H1 (cell line): ENCODE measurements at regions not wholly inside any gene's neighbourhood (a gene's known extent, or its start where the extent isn't known, plus 50 kb on each side); places are given as distances from the start of the nearest gene placed in this dataset.

Experiments used
- CTCF ChIA-PET: fragments of 300-600 bp; sonication (Branson Sonifier 250); formaldehyde crosslinking; loops from one replicate; lab custom pipeline; 2021; ENCODE audit not compliant: partially characterized antibody; lab: Charles Lee
- POLR2A ChIA-PET: fragments of 300-600 bp; sonication (Branson Sonifier 250); formaldehyde crosslinking; loops from one replicate; lab custom pipeline; 2021; ENCODE audit warnings: inconsistent platforms; ENCODE audit not compliant: partially characterized antibody; lab: Charles Lee
- DNase-seq, 2 experiments: peaks; one replicate each; pipeline versions ENCODE4 v3.0.0 to v3.0.0-alpha.2; 2010 to 2022; ENCODE audit warnings: low spot score in 2 of 2, low read depth in 1 of 2, mixed read lengths in 1 of 2
- FAIRE-seq: peaks from 2 replicates; lab custom pipeline; 2011; peaks lifted over from hg19 to GRCh38; lab: Jason Lieb, UNC
- H2AFZ ChIP-seq: 2 replicates; pipeline ENCODE4 v1.8.1; 2012; ENCODE audit warnings: low read length, inconsistent platforms
- H2AK5ac ChIP-seq: 2 replicates; pipeline ENCODE4 v1.6.1; 2013; ENCODE audit warnings: low read depth, low read length
- H2BK120ac ChIP-seq: replicated peaks from 2 replicates; pipeline ENCODE3; 2013; ENCODE audit warnings: low read depth, low read length, inconsistent platforms
- H2BK12ac ChIP-seq: 2 replicates; pipeline ENCODE4 v1.6.1; 2013; ENCODE audit warnings: low read depth, low read length
- H2BK15ac ChIP-seq: 2 replicates; pipeline ENCODE4 v1.6.1; 2013; ENCODE audit warnings: low read length
- H2BK20ac ChIP-seq: 2 replicates; pipeline ENCODE4 v1.6.1; 2013; ENCODE audit warnings: low read length
- H2BK5ac ChIP-seq: 2 replicates; pipeline ENCODE4 v1.6.1; 2013; ENCODE audit warnings: low read depth, low read length
- H3K14ac ChIP-seq: 2 replicates; pipeline ENCODE4 v1.6.1; 2013; ENCODE audit warnings: inconsistent platforms; ENCODE audit not compliant: insufficient read length
- H3K18ac ChIP-seq: 2 replicates; pipeline ENCODE4 v1.6.1; 2013; ENCODE audit warnings: low read length; ENCODE audit errors: extremely low read depth
- H3K23ac ChIP-seq: 2 replicates; pipeline ENCODE4 v1.6.1; 2013; ENCODE audit warnings: inconsistent platforms; ENCODE audit not compliant: insufficient read length
- H3K23me2 ChIP-seq: 2 replicates; pipeline ENCODE4 v1.6.1; 2013; ENCODE audit warnings: low read depth, low read length
- H3K27ac ChIP-seq: 2 replicates; pipeline ENCODE4 v1.6.1; 2011; ENCODE audit warnings: low read depth, low read length, inconsistent platforms
- H3K27me3 ChIP-seq, 4 experiments: replicated peaks in 1 of 4; 1 replicate in 1 of 4; 2 replicates in 3 of 4; pipeline versions ENCODE4 v1.6.1 to v1.8.1; 2011 to 2013; ENCODE audit warnings: low read length in 3 of 4, mild to moderate bottlenecking in 3 of 4, inconsistent platforms in 2 of 4, mixed read lengths in 2 of 4, moderate library complexity in 1 of 4; ENCODE audit not compliant: control insufficient read depth in 3 of 4, insufficient read depth in 3 of 4; ENCODE audit errors: extremely low read depth in 1 of 4
- H3K36me3 ChIP-seq, 4 experiments: 2 replicates each; pipeline versions ENCODE4 v1.6.1 to v1.8.1; 2011 to 2013; ENCODE audit warnings: mild to moderate bottlenecking in 4 of 4, low read length in 3 of 4, moderate library complexity in 2 of 4, control low read depth in 1 of 4, inconsistent platforms in 1 of 4; ENCODE audit not compliant: insufficient read depth in 4 of 4, control insufficient read depth in 2 of 4
- H3K4ac ChIP-seq: replicated peaks from 2 replicates; pipeline ENCODE3; 2013; ENCODE audit warnings: low read length, low read depth, mixed read lengths, inconsistent platforms; ENCODE audit not compliant: insufficient read length
- H3K4me1 ChIP-seq, 4 experiments: replicated peaks in 1 of 4; 1 replicate in 1 of 4; 2 replicates in 3 of 4; pipeline versions ENCODE4 v1.6.1 to v1.8.1; 2011 to 2013; ENCODE audit warnings: low read length in 3 of 4, inconsistent platforms in 2 of 4, mixed read lengths in 1 of 4; ENCODE audit not compliant: insufficient read depth in 4 of 4, control insufficient read depth in 3 of 4
- H3K4me2 ChIP-seq, 2 experiments: 2 replicates each; pipeline versions ENCODE4 v1.6.1 to v1.8.1; 2011 to 2013; ENCODE audit warnings: low read depth in 2 of 2, low read length in 2 of 2, control low read depth in 1 of 2, inconsistent platforms in 1 of 2, mild to moderate bottlenecking in 1 of 2; ENCODE audit not compliant: insufficient read depth in 1 of 2
- H3K4me3 ChIP-seq, 4 experiments: fragments of 200-600, 300-600 bp in 1 of 4; sonication (generic), shearing (Covaris generic), sonication (Bioruptor Twin) in 1 of 4; 2 replicates each; pipeline versions ENCODE4 v1.5.1 to v1.8.1; 2011 to 2016; ENCODE audit warnings: low read length in 4 of 4, low read depth in 3 of 4, control low read depth in 2 of 4, inconsistent platforms in 2 of 4, mild to moderate bottlenecking in 2 of 4, mixed read lengths in 1 of 4, moderate library complexity in 1 of 4; ENCODE audit not compliant: insufficient read depth in 2 of 4; ENCODE audit errors: extremely low read depth in 1 of 4
- H3K56ac ChIP-seq: replicated peaks from 2 replicates; pipeline ENCODE3; 2013; ENCODE audit warnings: low read depth, mild to moderate bottlenecking, mixed read lengths, low read length, inconsistent platforms; ENCODE audit not compliant: insufficient read length
- H3K79me1 ChIP-seq: 2 replicates; pipeline ENCODE4 v1.6.1; 2013; ENCODE audit warnings: low read depth, low read length, control low read depth
- H3K79me2 ChIP-seq, 2 experiments: 2 replicates each; pipeline versions ENCODE4 v1.6.1 to v1.8.1; 2012 to 2013; ENCODE audit warnings: low read length in 2 of 2, mild to moderate bottlenecking in 2 of 2, inconsistent platforms in 1 of 2; ENCODE audit not compliant: insufficient read depth in 2 of 2, control insufficient read depth in 1 of 2
- H3K9ac ChIP-seq, 4 experiments: replicated peaks in 1 of 4; 1 replicate in 1 of 4; 2 replicates in 3 of 4; pipeline versions ENCODE4 v1.6.1 to v1.8.1; 2011 to 2013; ENCODE audit warnings: low read depth in 3 of 4, low read length in 3 of 4, control low read depth in 2 of 4, mild to moderate bottlenecking in 2 of 4, moderate library complexity in 2 of 4, inconsistent platforms in 1 of 4; ENCODE audit errors: extremely low read depth in 1 of 4
- H3K9me3 ChIP-seq, 2 experiments: 2 replicates each; pipeline versions ENCODE4 v1.6.1 to v1.8.1; 2012 to 2013; ENCODE audit warnings: mild to moderate bottlenecking in 2 of 2, moderate library complexity in 2 of 2, control low read depth in 1 of 2, inconsistent platforms in 1 of 2, low read depth in 1 of 2, low read length in 1 of 2, mixed read lengths in 1 of 2; ENCODE audit not compliant: insufficient read depth in 2 of 2
- H4K20me1 ChIP-seq, 2 experiments: replicated peaks in 1 of 2; 2 replicates each; pipeline versions ENCODE3 to v1.8.1; 2011 to 2013; ENCODE audit warnings: inconsistent platforms in 2 of 2, low read length in 2 of 2, mild to moderate bottlenecking in 1 of 2; ENCODE audit not compliant: insufficient read depth in 2 of 2, control insufficient read depth in 1 of 2
- H4K5ac ChIP-seq: 2 replicates; pipeline ENCODE4 v1.6.1; 2013; ENCODE audit warnings: low read length, low read depth, mixed read lengths, inconsistent platforms; ENCODE audit not compliant: insufficient read length
- H4K8ac ChIP-seq: 2 replicates; pipeline ENCODE4 v1.8.0; 2013; ENCODE audit warnings: mild to moderate bottlenecking, moderate library complexity, low read length, inconsistent platforms; ENCODE audit not compliant: insufficient read depth; ENCODE audit errors: extremely low read depth
- H4K91ac ChIP-seq: replicated peaks from 2 replicates; pipeline ENCODE3; 2013; ENCODE audit warnings: low read length, mixed read lengths, inconsistent platforms; ENCODE audit not compliant: insufficient read length
- SP1 ChIP-seq: IDR thresholded peaks from 2 replicates; pipeline ENCODE4 v1.6.1; 2011; ENCODE audit warnings: low read depth, low read length
- WGBS, 2 experiments: shearing (Covaris generic) in 1 of 2; methylation state at CpG; one replicate each; pipeline versions ENCODE4 v1.1.6 to v1.1.7; 2013 to 2015; ENCODE audit warnings: low lambda C conversion rate in 2 of 2, mixed read lengths in 2 of 2, inconsistent platforms in 1 of 2, low coverage in 1 of 2, missing lambda C conversion rate in 1 of 2; ENCODE audit not compliant: insufficient replicate concordance in 2 of 2, insufficient coverage in 1 of 2, insufficient read length in 1 of 2; ENCODE audit errors: extremely low coverage in 1 of 2, missing lambda C conversion rate in 1 of 2; 5-methylcytosine and 5-hydroxymethylcytosine counted together

DNA sequence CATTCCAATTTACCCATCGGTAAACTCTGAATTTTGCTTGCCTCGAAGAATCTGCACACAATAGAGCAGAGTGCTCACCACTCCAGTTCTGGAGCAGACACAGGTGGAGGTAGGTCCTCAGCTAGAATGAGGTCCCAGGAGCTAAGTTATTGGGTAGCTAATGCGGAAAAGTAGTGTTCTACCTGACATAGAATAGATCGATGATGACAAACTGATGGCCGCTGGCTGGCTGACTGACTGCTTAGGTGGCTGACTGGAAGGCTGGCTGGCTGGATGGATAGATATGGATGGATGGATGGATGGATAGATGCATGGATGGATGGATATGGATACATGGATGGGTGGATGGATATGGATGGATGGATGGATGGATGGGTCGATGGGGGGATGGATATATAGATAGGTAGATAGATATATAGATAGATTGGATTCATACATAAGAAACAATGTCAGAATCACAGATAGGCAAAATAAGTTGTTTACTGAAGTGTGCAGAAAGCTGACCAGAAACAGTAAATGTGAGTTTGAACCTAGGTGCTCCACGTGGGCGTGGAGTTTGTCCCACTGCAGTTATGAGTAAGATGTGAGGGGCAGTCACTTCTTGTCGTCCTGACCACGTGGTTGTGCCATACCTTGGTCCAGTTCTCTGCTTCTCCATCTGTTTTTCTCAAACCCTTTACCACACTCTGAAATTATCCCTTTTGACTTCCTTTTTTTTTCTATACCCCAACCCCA is 62.1 kb downstream of the TBXT start:
- ChIA-PET CTCF (interaction anchor here (0.7 to 6.4 kb wide), 37 partner anchors 9 to 666 kb away, joined by 3 to 111 read pairs (median 4); no protein-coding TSS in a partner anchor), POLR2A (no interaction called here)
- Histone ChIP-seq H3K23ac (no peak overlapping the region), H2BK120ac (no peak overlapping the region), H3K4me1 (no peaks in the 10 kb centered on the region), H2BK12ac (no peak overlapping the region), H2AFZ (no peak overlapping the region), H2BK5ac (no peak overlapping the region), H3K9ac (no peak overlapping the region), H2BK20ac (no peak overlapping the region), H3K23me2 (no peaks in the 10 kb centered on the region), H3K36me3 (no peaks in the 10 kb centered on the region), H3K79me1 (no peaks in the 10 kb centered on the region), H3K27me3 (no peaks in the 10 kb centered on the region; a peak in 1 of 7 replicates), H4K91ac (no peak overlapping the region), H3K4ac (no peak overlapping the region), H3K14ac (no peak overlapping the region), H4K5ac (no peak overlapping the region), H4K8ac (peak overlapping the region; percentile 48; the same call in 1 of the 2 replicates), H4K20me1 (no peaks in the 10 kb centered on the region), H3K27ac (no peak overlapping the region), H2BK15ac (no peak overlapping the region), H3K79me2 (no peaks in the 10 kb centered on the region), H2AK5ac (no peak overlapping the region), H3K4me2 (no peak overlapping the region), H3K4me3 (no peak overlapping the region), H3K56ac (no peak overlapping the region), H3K18ac (no peak overlapping the region), H3K9me3 (peaks cover 11 to 16% of the 10 kb centered on the region in 2 experiments; a peak in 3 of 4 replicates)
- 61% methylated on average over 10 of the region's 10 CpGs; no CpG with 5 or more reads in 1 of the 2 experiments for WGBS, 2 experiments
- FAIRE-seq: no peak
- no peak for DNase-seq
- TF ChIP-seq SP1: no peak
